Tibial artery (tissue), 4 donors: ENCODE measurements at regions not wholly inside any gene's neighbourhood (a gene's known extent, or its start where the extent isn't known, plus 50 kb on each side); places are given as distances from the start of the nearest gene placed in this dataset.

Experiments used
- DNase-seq, 2 donors: peaks; one replicate each; pipeline ENCODE4 v3.0.0-alpha.2; 2019
- H3K27ac ChIP-seq, 2 donors: fragments of 200-600 bp; sonication (generic) in 1 of 2; 1 replicate in 1 of 2; 2 replicates in 1 of 2; pipeline ENCODE4 v1.5.1; 2018 to 2019; ENCODE audit warnings: mild to moderate bottlenecking in 1 of 2
- H3K27me3 ChIP-seq, 2 donors: fragments of 200-600 bp; sonication (generic) in 1 of 2; one replicate each; pipeline versions ENCODE4 v1.5.1 to v1.6.0; 2016 to 2019
- H3K36me3 ChIP-seq, 3 donors: fragments of 200-600 bp; sonication (generic) in 2 of 3; one replicate each; pipeline ENCODE4 v1.5.1; 2016 to 2019; ENCODE audit warnings: mild to moderate bottlenecking in 2 of 3
- H3K4me1 ChIP-seq, 4 donors: fragments of 200-600 bp; sonication (generic) in 2 of 4; 1 replicate in 3 of 4; 2 replicates in 1 of 4; pipeline ENCODE4 v1.5.1; 2016 to 2019
- H3K4me3 ChIP-seq, 2 donors: fragments of 200-600 bp; sonication (generic) in 1 of 2; 1 replicate in 1 of 2; 2 replicates in 1 of 2; pipeline ENCODE4 v1.5.1; 2018 to 2019; ENCODE audit warnings: mild to moderate bottlenecking in 2 of 2
- H3K9me3 ChIP-seq, 3 donors: fragments of 200-600 bp; sonication (generic) in 1 of 3; one replicate each; pipeline ENCODE4 v1.5.1; 2016 to 2019
- CTCF ChIP-seq, 2 experiments: fragments of 200-600 bp in 1 of 2; fragments of 450-650 bp in 1 of 2; IDR thresholded peaks; one replicate each; pipeline ENCODE4 v1.5.1; 2017 to 2019; ENCODE audit warnings: antibody characterized with exemption in 2 of 2, mild to moderate bottlenecking in 1 of 2, moderate library complexity in 1 of 2
- intact Hi-C: fragments of 100-400 bp; cut with DNase I; formaldehyde crosslinking; loops from one replicate; pipeline ENCODE4 v1.15.0; 2023; ENCODE audit warnings: low total_unique reads

GRCh38 chr6:170062915-170063241, 228.0 kb downstream of the DLL1 start:
- TF ChIP-seq CTCF (IDR thresholded peaks at IDR 0.05) = no peak
- intact Hi-C loops = no loop called here
- Histone ChIP-seq H3K36me3 (no peaks in the 10 kb centered on the region), H3K4me1 (no peaks in the 10 kb centered on the region), H3K27ac (no peak overlapping the region), H3K4me3 (no peak overlapping the region), H3K27me3 (peaks cover 0 to 14% of the 10 kb centered on the region in 2 donors), H3K9me3 (no peaks in the 10 kb centered on the region)
- peak in 1 of 2 donors; percentile 16 for DNase-seq

GRCh38 chr6:170062209-170062914, 228.5 kb downstream of the DLL1 start:
- Histone ChIP-seq H3K4me3 (no peak overlapping the region), H3K36me3 (no peaks in the 10 kb centered on the region), H3K27me3 (peaks cover 0 to 10% of the 10 kb centered on the region in 2 donors), H3K4me1 (no peaks in the 10 kb centered on the region), H3K27ac (no peak overlapping the region), H3K9me3 (no peaks in the 10 kb centered on the region)
- no peak for TF ChIP-seq CTCF (IDR thresholded peaks at IDR 0.05)
- DNase-seq = peak; percentile 16 to 54
- intact Hi-C loops = no loop called here

GRCh38 chr6:170058878-170059485, 231.9 kb downstream of the DLL1 start:
- H3K36me3 ChIP-seq = no peaks in the 10 kb centered on the region
- no peaks in the 10 kb centered on the region for H3K9me3 ChIP-seq
- no peak overlapping the region for H3K27ac ChIP-seq
- DNase-seq = peak in 1 of 2 donors; percentile 42
- intact Hi-C loops = no loop called here
- no peak for TF ChIP-seq CTCF (IDR thresholded peaks at IDR 0.05)
- H3K27me3 ChIP-seq = peaks cover 0 to 16% of the 10 kb centered on the region in 2 donors
- no peak overlapping the region for H3K4me3 ChIP-seq
- no peaks in the 10 kb centered on the region for H3K4me1 ChIP-seq

- intact Hi-C loops = no loop called here
- H3K4me1 ChIP-seq = no peaks in the 10 kb centered on the region
- no peak for TF ChIP-seq CTCF (IDR thresholded peaks at IDR 0.05)
- H3K9me3 ChIP-seq = no peaks in the 10 kb centered on the region
- H3K27ac ChIP-seq = no peak overlapping the region
- H3K4me3 ChIP-seq = no peak overlapping the region
- peak in 1 of 2 donors; percentile 59 for DNase-seq
- H3K27me3 ChIP-seq = peaks cover 0 to 22% of the 10 kb centered on the region in 2 donors
- H3K36me3 ChIP-seq = no peaks in the 10 kb centered on the region
Measured at GRCh38 chr6:170057961-170058877, 232.7 kb downstream of the DLL1 start.

GRCh38 chr6:170057034-170057734, 233.7 kb downstream of the DLL1 start:
- H3K36me3 ChIP-seq = no peaks in the 10 kb centered on the region
- H3K9me3 ChIP-seq = no peaks in the 10 kb centered on the region
- TF ChIP-seq CTCF (IDR thresholded peaks at IDR 0.05) = no peak
- H3K4me1 ChIP-seq = no peaks in the 10 kb centered on the region
- no peak overlapping the region for H3K27ac ChIP-seq
- H3K27me3 ChIP-seq = peaks cover 0 to 23% of the 10 kb centered on the region in 2 donors
- no peak overlapping the region for H3K4me3 ChIP-seq
- intact Hi-C loops = no loop called here
- peak in 1 of 2 donors; percentile 48 for DNase-seq
